ENCODE measurements at regions not wholly inside any gene's neighbourhood (a gene's known extent, or its start where the extent isn't known, plus 50 kb on each side); places are given as distances from the start of the nearest gene placed in this dataset.
A peak's percentile ranks its signal among the peaks of the same experiment; 100 is the strongest.

- H3K27me3 ChIP-seq = no peaks in the 10 kb centered on the region
- TF ChIP-seq POLR2A (IDR thresholded peaks at IDR 0.05) = no peak
- TF ChIP-seq, protein P1, sequence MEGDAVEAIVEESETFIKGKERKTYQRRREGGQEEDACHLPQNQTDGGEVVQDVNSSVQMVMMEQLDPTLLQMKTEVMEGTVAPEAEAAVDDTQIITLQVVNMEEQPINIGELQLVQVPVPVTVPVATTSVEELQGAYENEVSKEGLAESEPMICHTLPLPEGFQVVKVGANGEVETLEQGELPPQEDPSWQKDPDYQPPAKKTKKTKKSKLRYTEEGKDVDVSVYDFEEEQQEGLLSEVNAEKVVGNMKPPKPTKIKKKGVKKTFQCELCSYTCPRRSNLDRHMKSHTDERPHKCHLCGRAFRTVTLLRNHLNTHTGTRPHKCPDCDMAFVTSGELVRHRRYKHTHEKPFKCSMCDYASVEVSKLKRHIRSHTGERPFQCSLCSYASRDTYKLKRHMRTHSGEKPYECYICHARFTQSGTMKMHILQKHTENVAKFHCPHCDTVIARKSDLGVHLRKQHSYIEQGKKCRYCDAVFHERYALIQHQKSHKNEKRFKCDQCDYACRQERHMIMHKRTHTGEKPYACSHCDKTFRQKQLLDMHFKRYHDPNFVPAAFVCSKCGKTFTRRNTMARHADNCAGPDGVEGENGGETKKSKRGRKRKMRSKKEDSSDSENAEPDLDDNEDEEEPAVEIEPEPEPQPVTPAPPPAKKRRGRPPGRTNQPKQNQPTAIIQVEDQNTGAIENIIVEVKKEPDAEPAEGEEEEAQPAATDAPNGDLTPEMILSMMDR (IDR thresholded peaks at IDR 0.05) = no peak
- peaks cover 14 to 39% (median 34%) of the 10 kb centered on the region in 12 donors for H3K4me1 ChIP-seq
- WGBS, 4 donors = 20 to 28% (median 25%) methylated on average over 24 to 27 of the region's 27 CpGs
- ATAC-seq (peak; percentile 36 to 74 (median 60)), DNase-seq (peak; percentile 65 to 79 (median 77))
- H3K27ac ChIP-seq = peak overlapping the region; percentile 69 to 94 (median 84)
- intact Hi-C loops (cut with DNase I) = loop anchor here in 5 of 10 donors (2.0 to 5.0 kb wide), 3 partner anchors 32 to 56 kb away; no protein-coding TSS in a partner anchor
- peak overlapping the region; percentile 5 to 61 (median 46) for H3K4me3 ChIP-seq
- H3K9me3 ChIP-seq = no peaks in the 10 kb centered on the region
- no peaks in the 10 kb centered on the region for H3K36me3 ChIP-seq
Observed at GRCh38 chr9:121566481-121567465, 67.1 kb upstream of the GGTA1 start.

GRCh38 chr9:121567500-121568342, 68.1 kb upstream of the GGTA1 start:
- H3K4me3 ChIP-seq = peak overlapping the region; percentile 5 to 61 (median 46)
- no peak for TF ChIP-seq POLR2A (IDR thresholded peaks at IDR 0.05)
- H3K27me3 ChIP-seq = no peaks in the 10 kb centered on the region
- H3K9me3 ChIP-seq = no peaks in the 10 kb centered on the region
- DNase-seq (peak; percentile 43 to 65 (median 50)), ATAC-seq (peak; percentile 32 to 57 (median 52))
- no peaks in the 10 kb centered on the region for H3K36me3 ChIP-seq
- intact Hi-C loops (cut with DNase I) = loop anchor here in 5 of 10 donors (2.0 to 5.0 kb wide), 3 partner anchors 31 to 55 kb away; no protein-coding TSS in a partner anchor
- H3K4me1 ChIP-seq = peaks cover 14 to 39% (median 34%) of the 10 kb centered on the region in 12 donors
- H3K27ac ChIP-seq = peak overlapping the region; percentile 69 to 94 (median 84)
- WGBS, 4 donors = 8 to 15% (median 11%) methylated on average over 17 to 19 of the region's 19 CpGs

- peak overlapping the region; percentile 69 to 94 (median 84) for H3K27ac ChIP-seq
- no peaks in the 10 kb centered on the region for H3K9me3 ChIP-seq
- H3K36me3 ChIP-seq = no peaks in the 10 kb centered on the region
- peaks cover 14 to 39% (median 34%) of the 10 kb centered on the region in 12 donors for H3K4me1 ChIP-seq
- 17 to 33% (median 17%) methylated on average over 7 to 9 of the region's 9 CpGs for WGBS, 4 donors
- intact Hi-C loops (cut with DNase I) = loop anchor here in 4 of 10 donors (5.0 kb wide), 2 partner anchors 34 to 54 kb away; no protein-coding TSS in a partner anchor
- TF ChIP-seq, protein P1 (IDR thresholded peaks at IDR 0.05) = no peak
- no peak for TF ChIP-seq POLR2A (IDR thresholded peaks at IDR 0.05)
- ATAC-seq = peak; percentile 35 to 72 (median 56)
- no peaks in the 10 kb centered on the region for H3K27me3 ChIP-seq
- DNase-seq = peak; percentile 69 to 81 (median 75)
- H3K4me3 ChIP-seq = peak overlapping the region in 11 of 12 donors; percentile 2 to 61 (median 47)
Observed at GRCh38 chr9:121568343-121569265, 69.0 kb upstream of the GGTA1 start.
